NCI-H1092 treated with DMSO at 0.1 percent for 48 hours (cell line): ENCODE measurements at regions not wholly inside any gene's neighbourhood (a gene's known extent, or its start where the extent isn't known, plus 50 kb on each side); places are given as distances from the start of the nearest gene placed in this dataset.

Experiments used
- DNase-seq: peaks from one replicate; lab custom pipeline; 2025; lab: John Stamatoyannopoulos, UW

DNA sequence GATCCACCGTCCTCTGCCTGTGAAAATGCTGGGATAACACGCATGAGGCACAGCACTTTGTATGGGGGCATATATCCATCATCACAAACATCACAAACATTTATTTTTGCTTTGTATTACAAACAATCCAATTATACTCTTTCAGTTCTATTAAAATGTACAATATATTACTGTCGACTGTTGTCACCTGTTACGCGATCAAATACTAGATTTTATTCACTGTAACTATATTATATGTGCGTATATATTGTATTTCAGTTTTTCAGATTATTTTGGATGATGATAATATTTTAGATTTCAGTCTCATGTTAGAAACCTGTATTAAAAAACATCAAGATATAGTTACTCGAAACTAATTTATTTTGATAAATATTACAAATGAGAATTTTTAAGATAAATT is 998.3 kb downstream of the EFNB2 start:
- DNase-seq = no peak

DNA sequence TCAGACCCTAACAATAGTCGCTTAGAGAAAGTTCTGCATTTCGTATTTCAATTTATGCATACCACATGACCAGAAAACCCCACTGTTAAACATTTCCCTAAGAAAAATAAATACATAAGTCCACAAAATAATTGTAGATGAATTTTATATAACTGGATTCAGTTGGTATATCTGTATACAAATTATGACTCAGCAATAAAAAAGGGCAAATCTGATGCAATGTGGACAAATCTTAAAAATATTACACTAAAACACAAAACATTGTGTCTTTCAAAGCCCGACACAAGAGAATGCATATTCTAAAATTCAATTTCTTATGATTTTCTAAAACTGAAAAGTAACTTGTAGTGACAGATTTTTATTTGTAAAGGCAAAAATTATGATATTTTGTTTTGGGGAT is 1005.0 kb downstream of the EFNB2 start:
- no peak for DNase-seq

DNA sequence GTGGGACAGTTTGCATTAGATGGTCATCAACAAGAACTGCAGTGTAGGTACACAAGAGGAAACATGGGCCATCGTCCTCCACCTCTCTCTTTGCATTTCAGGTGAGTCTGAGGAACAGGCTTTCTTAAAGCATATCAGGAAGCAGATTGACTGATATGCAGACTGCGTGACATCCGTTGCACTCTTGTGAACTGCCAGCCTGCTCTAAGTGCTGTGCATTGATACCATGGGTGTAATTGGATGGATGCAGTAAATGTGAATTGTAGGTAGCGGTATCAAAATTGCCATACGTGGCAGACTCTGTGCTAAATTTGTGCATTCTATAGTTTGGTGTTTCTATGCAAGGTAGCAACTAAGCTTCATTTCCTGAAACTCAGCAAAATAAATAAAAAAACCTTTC is 1008.3 kb downstream of the EFNB2 start:
- DNase-seq = no peak

DNA sequence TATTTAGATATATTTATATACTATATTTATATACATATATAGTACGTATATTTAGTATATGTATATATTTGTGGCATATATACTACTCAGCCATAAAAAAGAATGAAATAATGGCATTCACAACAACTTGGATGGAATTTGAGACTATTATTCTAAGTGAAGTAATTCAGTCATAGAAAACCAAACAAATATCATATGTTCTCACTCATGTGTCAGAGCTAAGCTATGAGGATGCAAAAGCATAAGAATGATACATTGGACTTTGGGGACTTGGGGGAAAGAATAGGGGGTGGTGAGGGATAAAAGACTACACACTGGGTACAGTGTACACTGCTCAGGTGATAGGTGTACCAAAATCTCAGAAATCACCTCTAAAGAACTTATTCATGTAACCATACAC is 1015.7 kb downstream of the EFNB2 start:
- DNase-seq = no peak

DNA sequence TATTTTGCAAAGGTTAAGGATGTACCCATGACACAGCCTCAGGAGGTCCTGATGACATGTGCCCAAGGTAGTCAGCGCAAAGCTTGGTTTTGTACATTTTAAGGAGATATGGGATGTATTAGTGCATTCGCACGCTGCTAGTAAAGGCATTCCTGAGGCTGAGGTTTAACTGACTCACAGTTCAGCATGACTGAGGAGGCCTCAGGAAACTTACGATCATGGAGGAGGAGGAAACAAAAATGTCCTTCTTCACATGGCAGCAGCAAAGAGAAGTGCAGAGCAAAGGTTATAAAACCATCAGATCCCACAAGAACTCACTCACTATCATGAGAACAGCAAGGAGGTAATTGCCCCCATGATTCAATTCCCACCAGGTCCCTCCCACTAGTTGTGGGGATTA is 1017.4 kb downstream of the EFNB2 start:
- no peak for DNase-seq

DNA sequence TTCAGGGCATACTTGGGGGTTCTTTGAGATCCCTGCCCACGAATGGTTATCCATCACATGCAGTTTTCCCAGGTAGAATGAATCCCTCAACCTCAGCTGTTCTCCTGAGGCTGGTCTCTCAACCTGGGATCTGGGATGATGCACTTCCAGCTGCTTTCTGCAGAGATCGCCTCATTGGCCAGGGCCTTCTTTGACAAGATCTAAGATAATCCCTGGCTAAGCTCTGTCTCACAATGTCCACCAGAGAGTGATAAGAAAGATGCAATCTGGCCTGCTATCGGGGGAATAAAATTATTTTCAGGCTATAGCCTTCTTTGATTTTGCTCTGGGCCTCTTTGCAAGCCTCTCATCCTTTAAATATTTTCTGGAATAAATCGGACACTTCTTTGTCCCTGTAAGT is 1021.1 kb downstream of the EFNB2 start:
- no peak for DNase-seq

DNA sequence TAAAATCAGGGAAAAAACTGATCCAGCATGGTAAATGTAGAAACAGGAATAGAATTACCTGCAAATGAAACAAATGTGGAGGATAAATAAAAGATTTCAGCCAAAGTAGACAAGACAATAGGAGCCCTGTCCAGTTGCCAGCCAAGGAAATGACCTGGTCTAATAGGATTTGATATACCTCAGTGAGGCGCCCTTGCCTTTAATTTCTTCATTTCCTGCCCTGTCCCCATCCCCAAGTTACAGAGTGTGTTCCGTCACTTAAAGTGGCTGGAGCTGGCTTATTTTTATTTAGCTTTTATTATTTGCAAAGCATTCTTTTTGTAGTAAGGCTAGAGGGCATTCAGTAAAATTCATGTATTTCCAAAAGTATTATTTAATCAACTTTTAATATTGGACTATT is 1022.0 kb downstream of the EFNB2 start:
- DNase-seq = no peak

DNA sequence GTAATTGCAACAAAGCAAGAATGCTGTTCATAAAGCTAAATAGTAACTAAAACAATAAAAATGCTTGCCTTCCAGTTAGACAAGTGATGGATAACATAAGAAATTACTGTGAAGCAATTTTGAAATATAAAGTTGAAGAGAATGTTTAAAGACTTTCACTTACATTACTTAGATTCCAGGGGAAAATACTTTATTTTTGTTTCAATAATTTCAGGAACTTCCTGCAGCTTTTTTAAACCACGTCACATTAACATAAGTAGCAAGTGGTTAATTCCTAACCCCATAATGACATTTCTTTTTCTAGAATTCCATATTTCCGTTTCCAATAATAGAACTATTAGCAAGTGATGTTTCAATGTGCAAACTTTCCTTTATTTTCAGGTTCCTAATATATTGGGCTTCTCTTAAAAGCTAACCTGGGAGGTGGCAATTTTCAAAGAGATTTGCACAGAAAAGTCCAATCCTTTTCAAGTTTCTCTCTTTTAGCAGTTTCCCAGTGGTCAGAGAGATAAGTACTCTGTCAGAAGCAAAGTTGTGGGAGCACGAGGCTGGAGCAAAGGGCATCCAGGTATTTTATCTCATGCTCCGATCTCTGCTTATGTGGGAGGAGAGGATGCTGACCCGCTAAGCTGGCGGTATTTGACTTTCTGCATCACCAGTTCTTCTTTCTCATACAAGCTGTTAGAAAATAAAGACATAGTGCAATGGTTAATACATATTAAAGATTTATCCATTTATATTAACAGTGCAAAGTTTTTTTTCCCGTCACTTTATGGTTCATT is 1025.3 kb downstream of the EFNB2 start:
- no peak for DNase-seq

DNA sequence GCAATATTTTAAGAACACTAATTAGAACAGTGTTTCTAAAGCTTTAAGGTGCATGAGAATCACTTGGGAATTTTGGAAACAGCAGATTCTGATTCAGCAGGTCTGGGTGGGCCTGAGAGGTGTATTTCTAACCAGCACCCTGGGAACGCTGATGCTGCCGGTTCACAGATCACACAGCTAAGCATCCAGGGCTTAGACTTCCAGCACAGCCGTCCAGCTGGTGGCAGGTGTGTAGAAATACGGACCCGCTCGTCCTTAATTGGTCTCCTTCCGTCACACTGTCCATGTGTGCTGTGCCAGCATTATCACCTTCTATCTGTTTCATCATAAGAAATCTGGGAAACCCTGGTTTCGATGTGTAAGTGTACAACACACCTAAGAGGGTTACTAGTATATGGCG is 1029.0 kb downstream of the EFNB2 start:
- DNase-seq = no peak

DNA sequence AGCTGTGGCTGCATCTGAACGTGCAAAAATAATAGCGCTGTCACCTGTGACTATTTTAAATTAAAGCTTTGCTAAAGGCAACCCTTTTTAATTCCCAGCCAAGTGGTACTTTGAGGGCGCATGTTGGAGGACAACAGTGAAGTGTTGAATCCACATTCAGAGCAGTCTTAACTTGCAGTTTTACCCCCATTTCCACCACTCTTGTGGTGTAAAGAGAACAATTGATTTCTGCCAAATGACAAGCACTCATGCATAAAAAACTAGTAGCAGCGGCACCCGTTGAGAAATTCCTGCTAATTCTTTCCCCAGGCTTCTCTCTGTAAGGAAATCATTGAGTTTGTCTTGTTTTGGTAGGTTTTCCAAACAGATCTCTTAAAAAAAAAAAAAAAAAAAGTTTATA is 1033.3 kb downstream of the EFNB2 start:
- DNase-seq = no peak

DNA sequence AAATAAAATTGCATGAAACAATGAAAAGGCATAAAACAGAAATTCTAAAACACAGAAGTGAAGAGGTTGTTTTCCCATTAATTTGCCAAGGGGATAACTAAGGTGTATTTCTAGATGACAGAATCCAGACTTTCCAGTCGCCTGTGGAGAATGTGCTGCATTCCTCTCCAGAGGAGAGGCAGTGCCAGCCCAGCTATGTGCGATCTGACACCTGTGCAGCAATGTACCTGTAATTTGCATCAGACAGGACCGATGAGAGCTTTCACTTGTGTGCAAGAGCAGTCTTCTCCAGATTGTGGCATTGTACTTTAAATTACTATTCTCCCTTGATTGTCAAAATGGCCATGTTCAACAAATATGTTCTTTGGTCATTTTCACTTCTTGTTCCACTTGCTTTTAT is 1037.9 kb downstream of the EFNB2 start:
- no peak for DNase-seq

DNA sequence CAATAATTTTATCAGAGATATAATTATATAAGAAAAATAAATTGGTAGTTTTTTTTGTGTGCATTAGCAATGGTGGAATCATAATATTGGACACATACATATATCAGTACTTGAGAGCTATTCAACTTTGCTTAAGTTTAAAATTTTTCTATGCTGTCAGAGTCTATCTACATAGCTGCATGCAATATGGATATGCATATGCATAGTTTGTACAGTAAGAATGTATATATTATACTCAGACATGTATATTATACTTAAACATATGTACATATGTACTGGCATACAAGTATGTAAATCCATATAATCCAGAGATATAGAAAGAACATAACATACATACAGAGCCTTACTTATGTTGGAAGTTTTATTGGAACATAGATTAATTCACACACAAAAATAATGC is 1043.2 kb downstream of the EFNB2 start:
- no peak for DNase-seq

DNA sequence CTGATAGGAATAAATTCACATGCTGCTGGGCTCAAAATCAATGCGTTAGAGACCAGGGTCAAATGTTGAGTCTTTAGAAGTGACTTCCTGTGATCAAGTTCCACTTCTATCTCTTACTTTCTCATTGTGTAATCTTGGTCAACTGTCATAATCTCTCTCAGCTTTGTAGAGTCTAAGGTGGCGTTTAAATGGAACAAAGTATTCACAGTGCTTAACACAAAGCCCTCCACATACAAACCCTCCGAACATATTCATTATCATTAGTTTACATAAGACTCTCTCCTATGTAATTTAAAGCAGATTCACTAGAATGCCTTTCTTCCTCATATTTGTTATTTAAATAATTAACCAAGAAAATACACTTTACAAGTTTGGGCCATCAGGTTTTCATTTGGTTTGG is 1044.1 kb downstream of the EFNB2 start:
- DNase-seq = no peak

DNA sequence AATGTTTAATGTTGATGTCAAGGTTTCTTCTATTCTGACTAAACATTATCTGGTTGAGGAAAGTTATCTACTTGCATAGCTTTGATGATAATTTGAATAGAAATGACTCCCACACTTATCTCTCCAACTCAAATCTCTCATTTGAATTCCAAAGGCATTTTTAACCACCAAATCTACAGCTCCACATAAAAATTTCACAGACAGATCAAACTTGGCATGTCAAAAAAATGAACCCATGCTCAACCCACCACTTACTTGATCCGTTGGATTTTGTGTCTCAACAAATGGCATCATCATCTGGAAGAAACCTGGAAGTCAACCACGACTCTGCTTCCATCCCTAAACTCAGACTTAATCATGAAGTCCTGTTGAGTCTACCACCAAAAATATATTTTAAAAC is 1050.4 kb downstream of the EFNB2 start:
- DNase-seq = no peak

DNA sequence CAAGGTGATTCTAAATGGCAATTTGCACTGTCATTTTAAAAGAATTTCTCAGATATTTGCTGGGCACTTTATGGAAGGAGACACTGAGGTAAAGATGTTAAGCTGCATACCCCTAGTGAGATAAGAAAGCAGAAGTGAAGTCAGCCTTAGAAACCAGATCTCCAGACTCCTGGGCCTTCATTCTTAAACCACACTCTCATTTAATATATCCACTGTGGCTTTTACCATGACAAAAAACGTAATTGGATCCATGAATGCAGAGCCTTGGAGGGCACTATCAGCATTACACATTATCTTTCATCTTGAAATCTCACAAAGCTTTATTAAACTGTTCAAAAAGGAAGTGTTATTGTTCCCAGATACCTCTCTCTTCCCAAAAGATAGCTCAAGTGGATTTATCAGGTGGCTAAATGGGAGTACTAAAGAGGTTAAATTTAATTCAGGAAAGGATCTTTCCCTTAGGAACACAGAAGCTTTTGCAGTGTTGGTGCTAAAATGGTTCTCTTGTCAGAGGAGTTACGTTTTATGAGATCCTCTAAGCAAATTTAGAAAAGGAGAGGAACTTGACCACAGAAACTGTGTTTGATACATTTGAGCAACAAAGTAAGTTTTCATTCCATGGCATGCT is 1060.4 kb downstream of the EFNB2 start:
- DNase-seq = no peak

DNA sequence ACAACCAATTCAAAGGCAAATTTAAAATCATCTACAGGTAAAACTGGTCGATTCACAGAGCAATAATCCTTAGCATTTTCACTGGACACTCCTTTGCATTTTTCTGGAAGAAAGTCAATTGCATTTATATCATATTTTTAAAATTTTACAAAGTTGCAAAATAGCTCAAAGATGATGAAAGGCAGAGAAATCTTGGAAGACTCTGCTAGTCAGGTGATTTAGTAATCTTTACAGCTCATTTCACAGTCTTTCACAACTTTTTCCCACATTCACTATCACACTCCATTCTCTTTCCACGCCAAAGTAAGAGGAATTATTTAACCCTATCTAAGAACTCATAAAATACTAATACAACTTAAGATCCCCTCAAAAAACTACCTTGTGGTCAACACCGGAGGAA is 1063.8 kb downstream of the EFNB2 start:
- no peak for DNase-seq

DNA sequence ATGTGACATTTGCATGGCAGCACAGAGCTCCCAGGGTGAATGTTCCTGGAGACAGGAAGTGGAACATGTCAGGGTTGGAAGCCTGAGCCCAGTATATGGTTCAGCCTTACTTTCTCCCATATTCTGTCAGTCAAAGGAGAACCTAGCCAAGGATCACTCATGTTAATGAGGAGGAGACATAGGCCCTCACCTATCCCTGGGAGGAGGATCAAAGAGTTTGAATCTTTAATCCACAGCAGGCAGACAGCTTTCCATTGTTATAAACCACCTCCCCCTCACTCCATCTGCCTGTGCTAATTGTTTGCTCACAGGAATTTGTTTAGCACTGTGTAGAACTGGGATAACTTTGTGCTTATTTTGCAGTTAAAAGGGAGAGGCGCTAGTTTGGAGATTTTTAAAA is 1069.1 kb downstream of the EFNB2 start:
- DNase-seq = no peak

DNA sequence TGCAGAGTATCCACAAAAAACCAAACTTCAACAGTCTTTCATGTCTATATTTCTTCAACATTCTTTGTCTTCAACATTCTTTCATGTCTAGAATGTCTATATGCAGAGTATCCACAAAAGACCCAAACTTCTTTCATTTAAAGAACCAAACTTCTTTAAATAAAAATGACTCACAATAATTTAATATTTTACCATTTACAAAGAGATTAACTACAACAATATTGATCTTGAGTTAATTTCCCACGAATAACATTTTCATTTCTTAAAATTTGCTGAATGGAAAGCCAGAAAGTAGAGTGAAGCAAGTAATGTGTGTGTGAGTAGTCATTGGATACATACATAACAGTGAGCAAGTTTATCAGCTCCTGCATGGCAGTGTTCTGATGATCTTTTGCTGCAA is 1069.7 kb downstream of the EFNB2 start, which contains the start of gene DAOA:
Gene DAOA (plus strand): TSS at position 301 of the 400 bp plus-strand sequence.
- DNase-seq = no peak

DNA sequence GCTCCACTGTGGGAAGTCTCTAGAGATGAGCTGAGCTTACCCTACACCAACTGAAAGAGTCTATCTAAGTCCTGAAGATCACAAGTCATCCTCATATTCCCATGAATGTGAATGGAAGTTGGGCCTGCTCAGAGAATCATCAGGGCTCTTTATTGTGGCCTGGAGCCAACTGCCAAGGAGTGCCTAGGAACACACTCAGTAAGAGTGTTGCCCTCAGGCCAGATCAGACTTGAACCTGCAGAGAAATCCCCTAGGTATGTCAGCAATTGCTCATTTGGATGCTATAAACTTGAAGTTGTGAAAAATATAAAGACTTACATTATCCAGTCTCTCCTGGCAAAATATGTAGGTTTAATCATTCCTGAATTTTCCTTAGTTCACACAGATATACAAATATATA is 1070.2 kb downstream of the EFNB2 start:
- DNase-seq = no peak

DNA sequence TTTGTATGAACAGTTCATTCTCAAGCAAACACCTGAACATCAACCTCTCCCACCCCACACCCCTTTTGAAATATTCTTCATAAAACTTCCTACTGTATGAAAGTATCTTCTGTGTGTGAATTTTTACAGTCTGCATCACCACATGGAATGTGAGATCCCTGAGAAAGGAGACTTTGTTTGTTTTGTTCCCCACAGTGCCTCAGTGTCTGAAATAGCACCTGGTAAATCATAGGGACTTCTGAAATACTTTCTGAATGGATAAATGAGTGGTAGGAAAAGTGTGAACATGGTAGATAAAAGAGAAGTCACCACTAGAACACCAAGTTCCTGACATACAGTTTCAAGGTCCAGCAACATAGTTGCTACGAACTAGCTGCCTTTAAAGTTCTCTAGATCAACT is 1071.2 kb downstream of the EFNB2 start:
- DNase-seq = no peak

DNA sequence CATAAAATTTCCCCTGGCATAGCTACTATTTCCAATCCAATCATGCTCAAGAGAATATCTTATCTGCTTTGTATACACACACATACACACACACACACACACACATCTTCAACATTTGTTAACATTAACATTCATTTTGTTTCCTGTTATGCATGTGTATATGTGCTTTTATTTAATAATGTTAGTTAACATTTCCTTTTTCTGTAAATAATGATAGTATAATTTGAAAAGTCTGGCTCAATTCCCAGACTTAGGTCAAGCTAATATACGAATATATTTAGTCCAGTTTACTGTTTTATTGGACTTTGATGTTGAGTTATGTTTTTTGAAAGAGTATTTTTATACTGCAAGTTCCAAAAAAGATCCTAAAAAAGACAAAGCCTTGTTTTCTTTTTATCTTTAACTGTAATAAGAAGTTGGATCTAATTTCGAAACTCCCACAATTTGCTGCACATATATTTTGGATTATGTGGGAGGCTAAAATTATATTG is 1072.4 kb downstream of the EFNB2 start:
- no peak for DNase-seq

DNA sequence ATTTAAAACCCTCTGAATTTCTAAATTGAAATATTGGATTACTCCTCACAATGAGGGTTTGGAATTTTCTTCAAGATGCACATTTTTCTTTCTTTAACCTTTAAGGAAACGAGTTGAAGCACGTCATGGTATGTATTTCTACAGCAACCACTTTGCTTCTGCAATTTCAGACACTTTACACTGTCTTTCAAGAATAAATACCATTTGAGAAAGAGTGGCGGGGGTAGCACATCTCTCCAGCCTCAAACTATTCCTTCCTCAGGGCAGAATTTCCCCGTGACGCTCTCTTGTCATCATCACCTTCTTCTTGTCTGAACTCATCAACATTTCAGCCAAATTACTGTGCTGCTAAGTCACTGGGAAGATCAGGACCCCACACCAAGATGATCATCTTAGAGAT is 1073.4 kb downstream of the EFNB2 start:
- DNase-seq = no peak

DNA sequence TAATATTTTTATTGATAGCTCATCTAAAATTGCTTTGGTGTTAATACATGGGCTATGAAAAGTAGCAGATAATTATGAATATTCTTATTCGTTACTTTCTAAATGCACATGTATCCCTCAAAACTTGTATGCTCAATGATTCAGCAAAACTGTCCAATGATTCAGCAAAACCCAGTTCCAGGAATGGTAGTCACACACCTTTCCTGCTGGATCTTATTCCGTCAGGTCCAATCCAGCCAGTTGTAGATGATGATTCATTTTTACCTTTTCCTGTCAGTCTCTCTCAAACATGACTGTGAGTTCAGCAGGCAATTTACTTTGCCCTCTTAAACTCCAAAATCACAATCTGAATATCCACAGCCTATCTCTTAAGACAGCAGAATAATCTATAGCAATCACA is 1082.6 kb downstream of the EFNB2 start:
- DNase-seq = no peak

DNA sequence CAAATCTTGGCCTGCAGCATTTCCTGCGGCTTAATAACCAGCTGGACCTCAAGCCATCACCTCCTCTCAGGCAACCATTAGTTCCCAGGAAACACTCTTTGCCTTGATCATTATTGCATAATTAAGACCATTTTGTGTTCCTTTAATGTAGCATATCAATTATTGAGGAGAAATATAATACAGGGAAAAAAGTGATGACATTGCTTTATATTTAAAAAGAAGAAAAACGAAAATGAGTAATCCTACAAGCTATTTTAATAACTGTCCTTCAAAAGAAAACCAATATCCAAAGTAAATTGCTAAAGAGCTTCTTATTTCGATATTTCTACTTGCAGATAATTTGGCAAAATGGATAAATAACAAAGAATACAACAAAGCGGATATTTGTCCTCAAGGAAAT is 1084.7 kb downstream of the EFNB2 start:
- no peak for DNase-seq
